ENCODE measurements at regions not wholly inside any gene's neighbourhood (a gene's known extent, or its start where the extent isn't known, plus 50 kb on each side); places are given as distances from the start of the nearest gene placed in this dataset.

DNA sequence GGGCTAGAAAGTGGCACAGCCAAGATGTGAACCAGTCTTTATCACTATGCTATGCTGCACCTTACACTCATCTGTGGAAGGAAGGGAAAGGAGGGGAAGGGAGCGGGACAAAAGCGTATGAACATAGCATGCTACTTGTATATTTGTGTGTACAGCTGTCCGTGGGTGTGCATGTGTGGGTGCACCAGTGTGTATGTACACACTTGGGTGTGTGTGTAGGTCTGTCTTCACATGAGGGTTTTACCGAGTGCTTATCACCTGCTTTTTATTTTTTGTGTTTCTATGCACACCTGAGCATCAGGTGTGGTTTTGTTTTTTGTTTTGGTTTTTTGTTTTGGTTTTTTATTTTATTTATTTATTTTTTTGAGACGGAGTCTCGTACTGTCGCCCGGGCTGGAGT is 255.7 kb downstream of the RRAGC start:
- Histone ChIP-seq H3K9me2 (ENCODE audit: low read depth, low read length) (no peaks in the 10 kb centered on the region), H3F3A (ENCODE audit: insufficient read depth, low read length) (no peaks in the 10 kb centered on the region), H3K79me2 (ENCODE audit: insufficient read depth, low read length) (no peaks in the 10 kb centered on the region), H2AFZ (ENCODE audit: low read length) (no peak overlapping the region), H3K27me3 (ENCODE audit: insufficient read depth, low read length) (no peaks in the 10 kb centered on the region), H3K9ac (ENCODE audit: low read length) (no peak overlapping the region), H3K4me2 (ENCODE audit: low read length) (no peak overlapping the region), H3K27ac (ENCODE audit: low read depth, low read length, poor library complexity, severe bottlenecking) (no peak overlapping the region), H3K4me3 (ENCODE audit: low read depth, low read length, poor library complexity, severe bottlenecking) (no peak overlapping the region), H3K9me3 (ENCODE audit: low read length) (no peaks in the 10 kb centered on the region), H4K20me1 (ENCODE audit: insufficient read depth, low read length) (no peaks in the 10 kb centered on the region), H3K36me3 (ENCODE audit: insufficient read depth, low read length) (no peaks in the 10 kb centered on the region), H3K4me1 (ENCODE audit: insufficient read depth, low read length, severe bottlenecking) (no peaks in the 10 kb centered on the region)
- no peak for TF ChIP-seq EZH2 (IDR thresholded peaks at IDR 0.05; ENCODE audit: borderline replicate concordance, low read length)

DNA sequence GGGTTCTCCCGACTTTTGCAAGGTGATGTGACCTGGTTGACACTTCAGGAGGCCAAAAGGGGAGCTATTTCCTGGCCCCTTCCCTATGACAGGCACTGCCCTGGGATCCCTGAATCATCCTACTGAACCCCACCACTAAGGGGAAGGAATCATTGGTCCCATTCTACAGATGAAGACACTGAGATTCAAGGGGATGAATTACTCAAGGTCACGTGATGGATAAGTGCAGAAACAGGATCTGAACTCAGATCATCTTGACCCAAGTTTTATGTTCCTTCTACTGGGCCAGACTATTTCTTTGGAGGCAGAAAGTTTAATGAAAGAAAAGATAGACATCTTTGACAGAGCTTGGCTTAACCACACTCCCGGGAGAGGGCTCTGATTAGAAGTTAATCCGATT is 258.7 kb downstream of the RRAGC start:
- Histone ChIP-seq H3K4me3 (ENCODE audit: low read depth, low read length, poor library complexity, severe bottlenecking) (no peak overlapping the region), H3K9me3 (ENCODE audit: low read length) (no peaks in the 10 kb centered on the region), H3K9ac (ENCODE audit: low read length) (no peak overlapping the region), H3K27me3 (ENCODE audit: insufficient read depth, low read length) (no peaks in the 10 kb centered on the region), H3K36me3 (ENCODE audit: insufficient read depth, low read length) (no peaks in the 10 kb centered on the region), H2AFZ (ENCODE audit: low read length) (no peak overlapping the region), H3K27ac (ENCODE audit: low read depth, low read length, poor library complexity, severe bottlenecking) (no peak overlapping the region), H3F3A (ENCODE audit: insufficient read depth, low read length) (no peaks in the 10 kb centered on the region), H3K79me2 (ENCODE audit: insufficient read depth, low read length) (no peaks in the 10 kb centered on the region), H3K4me1 (ENCODE audit: insufficient read depth, low read length, severe bottlenecking) (no peaks in the 10 kb centered on the region), H3K4me2 (ENCODE audit: low read length) (no peak overlapping the region), H3K9me2 (ENCODE audit: low read depth, low read length) (no peaks in the 10 kb centered on the region), H4K20me1 (ENCODE audit: insufficient read depth, low read length) (no peaks in the 10 kb centered on the region)
- TF ChIP-seq EZH2 (IDR thresholded peaks at IDR 0.05; ENCODE audit: borderline replicate concordance, low read length): no peak

DNA sequence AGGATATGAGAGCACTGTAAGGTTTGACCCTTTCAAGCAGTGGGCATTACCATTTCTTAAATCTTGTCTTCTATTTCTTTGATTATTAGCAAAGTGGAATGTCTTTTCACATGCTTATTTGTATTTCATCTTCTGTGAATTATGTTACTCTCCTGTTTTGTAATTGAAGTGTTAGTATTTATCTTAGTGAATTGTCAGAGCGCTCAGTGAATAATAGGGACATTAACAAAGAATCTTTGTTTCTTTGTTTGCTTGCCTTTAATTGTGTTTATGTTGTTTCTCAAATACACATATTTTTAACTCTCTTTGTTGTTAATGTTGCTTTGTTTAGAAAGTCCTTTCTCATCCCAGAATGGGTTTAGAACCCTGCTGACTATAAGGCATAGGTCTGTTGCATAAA is 259.3 kb downstream of the RRAGC start:
- Histone ChIP-seq H3K4me3 (ENCODE audit: low read depth, low read length, poor library complexity, severe bottlenecking) (no peak overlapping the region), H4K20me1 (ENCODE audit: insufficient read depth, low read length) (no peaks in the 10 kb centered on the region), H3K27ac (ENCODE audit: low read depth, low read length, poor library complexity, severe bottlenecking) (no peak overlapping the region), H2AFZ (ENCODE audit: low read length) (no peak overlapping the region), H3K4me2 (ENCODE audit: low read length) (no peak overlapping the region), H3K9me3 (ENCODE audit: low read length) (no peaks in the 10 kb centered on the region), H3K27me3 (ENCODE audit: insufficient read depth, low read length) (no peaks in the 10 kb centered on the region), H3K9me2 (ENCODE audit: low read depth, low read length) (no peaks in the 10 kb centered on the region), H3F3A (ENCODE audit: insufficient read depth, low read length) (no peaks in the 10 kb centered on the region), H3K9ac (ENCODE audit: low read length) (no peak overlapping the region), H3K4me1 (ENCODE audit: insufficient read depth, low read length, severe bottlenecking) (no peaks in the 10 kb centered on the region), H3K79me2 (ENCODE audit: insufficient read depth, low read length) (no peaks in the 10 kb centered on the region), H3K36me3 (ENCODE audit: insufficient read depth, low read length) (no peaks in the 10 kb centered on the region)
- TF ChIP-seq EZH2 (IDR thresholded peaks at IDR 0.05; ENCODE audit: borderline replicate concordance, low read length): no peak
- TF ChIP-seq, protein P1, sequence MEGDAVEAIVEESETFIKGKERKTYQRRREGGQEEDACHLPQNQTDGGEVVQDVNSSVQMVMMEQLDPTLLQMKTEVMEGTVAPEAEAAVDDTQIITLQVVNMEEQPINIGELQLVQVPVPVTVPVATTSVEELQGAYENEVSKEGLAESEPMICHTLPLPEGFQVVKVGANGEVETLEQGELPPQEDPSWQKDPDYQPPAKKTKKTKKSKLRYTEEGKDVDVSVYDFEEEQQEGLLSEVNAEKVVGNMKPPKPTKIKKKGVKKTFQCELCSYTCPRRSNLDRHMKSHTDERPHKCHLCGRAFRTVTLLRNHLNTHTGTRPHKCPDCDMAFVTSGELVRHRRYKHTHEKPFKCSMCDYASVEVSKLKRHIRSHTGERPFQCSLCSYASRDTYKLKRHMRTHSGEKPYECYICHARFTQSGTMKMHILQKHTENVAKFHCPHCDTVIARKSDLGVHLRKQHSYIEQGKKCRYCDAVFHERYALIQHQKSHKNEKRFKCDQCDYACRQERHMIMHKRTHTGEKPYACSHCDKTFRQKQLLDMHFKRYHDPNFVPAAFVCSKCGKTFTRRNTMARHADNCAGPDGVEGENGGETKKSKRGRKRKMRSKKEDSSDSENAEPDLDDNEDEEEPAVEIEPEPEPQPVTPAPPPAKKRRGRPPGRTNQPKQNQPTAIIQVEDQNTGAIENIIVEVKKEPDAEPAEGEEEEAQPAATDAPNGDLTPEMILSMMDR (IDR thresholded peaks at IDR 0.05; ENCODE audit: low read length): no peak

DNA sequence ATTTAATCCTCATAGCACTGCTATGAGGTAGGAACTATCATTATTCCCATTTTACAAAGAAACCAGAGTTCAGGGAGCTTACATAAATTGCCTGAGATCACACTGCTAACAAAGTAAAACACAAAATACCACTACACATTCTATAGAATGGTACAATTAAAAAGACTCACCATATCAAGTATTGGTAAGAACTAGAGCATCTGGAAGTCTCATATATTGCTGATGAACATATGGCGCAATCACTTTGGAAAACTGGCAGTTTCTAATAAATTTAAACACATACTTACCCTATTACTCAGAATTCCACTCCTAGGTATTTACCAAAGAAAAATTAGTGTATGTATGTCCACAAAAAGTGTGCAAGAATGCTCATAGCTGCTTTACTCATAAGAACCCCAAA is 261.5 kb downstream of the RRAGC start:
- H2AFZ ChIP-seq (ENCODE audit: low read length): no peak overlapping the region
- H3K9ac ChIP-seq (ENCODE audit: low read length): no peak overlapping the region
- no peaks in the 10 kb centered on the region for H3K36me3 ChIP-seq (ENCODE audit: insufficient read depth, low read length)
- no peak overlapping the region for H3K27ac ChIP-seq (ENCODE audit: low read depth, low read length, poor library complexity, severe bottlenecking)
- H3K9me3 ChIP-seq (ENCODE audit: low read length): no peaks in the 10 kb centered on the region
- H3K27me3 ChIP-seq (ENCODE audit: insufficient read depth, low read length): no peaks in the 10 kb centered on the region
- TF ChIP-seq, protein P1 (IDR thresholded peaks at IDR 0.05; ENCODE audit: low read length): no peak
- no peaks in the 10 kb centered on the region for H3F3A ChIP-seq (ENCODE audit: insufficient read depth, low read length)
- H4K20me1 ChIP-seq (ENCODE audit: insufficient read depth, low read length): no peaks in the 10 kb centered on the region
- no peak overlapping the region for H3K4me3 ChIP-seq (ENCODE audit: low read depth, low read length, poor library complexity, severe bottlenecking)
- H3K79me2 ChIP-seq (ENCODE audit: insufficient read depth, low read length): no peaks in the 10 kb centered on the region
- no peak overlapping the region for H3K4me2 ChIP-seq (ENCODE audit: low read length)
- H3K4me1 ChIP-seq (ENCODE audit: insufficient read depth, low read length, severe bottlenecking): no peaks in the 10 kb centered on the region
- no peaks in the 10 kb centered on the region for H3K9me2 ChIP-seq (ENCODE audit: low read depth, low read length)

Data from OCI-LY1 (cell line).